ENCODE measurements at regions not wholly inside any gene's neighbourhood (a gene's known extent, or its start where the extent isn't known, plus 50 kb on each side); places are given as distances from the start of the nearest gene placed in this dataset.

DNA sequence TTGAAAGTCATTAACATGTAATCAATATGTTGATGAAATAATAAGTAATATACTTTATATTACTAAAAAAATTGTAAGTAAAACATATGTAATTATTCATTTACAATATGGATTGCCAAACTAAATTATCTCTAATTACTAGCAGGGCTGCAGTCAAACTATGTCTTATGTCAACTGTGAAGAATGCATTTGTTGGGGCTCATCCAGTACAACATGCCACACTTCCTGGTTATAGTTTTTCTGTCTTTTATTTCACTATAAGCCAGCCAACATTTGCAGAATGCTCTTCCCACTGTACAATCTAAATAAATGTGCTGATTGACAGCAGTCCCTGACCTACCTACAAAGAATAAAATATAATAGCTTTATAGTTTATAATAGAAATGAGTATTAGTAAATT, 975.4 kb upstream of the NDST4 start:
- TF ChIP-seq, protein P1, sequence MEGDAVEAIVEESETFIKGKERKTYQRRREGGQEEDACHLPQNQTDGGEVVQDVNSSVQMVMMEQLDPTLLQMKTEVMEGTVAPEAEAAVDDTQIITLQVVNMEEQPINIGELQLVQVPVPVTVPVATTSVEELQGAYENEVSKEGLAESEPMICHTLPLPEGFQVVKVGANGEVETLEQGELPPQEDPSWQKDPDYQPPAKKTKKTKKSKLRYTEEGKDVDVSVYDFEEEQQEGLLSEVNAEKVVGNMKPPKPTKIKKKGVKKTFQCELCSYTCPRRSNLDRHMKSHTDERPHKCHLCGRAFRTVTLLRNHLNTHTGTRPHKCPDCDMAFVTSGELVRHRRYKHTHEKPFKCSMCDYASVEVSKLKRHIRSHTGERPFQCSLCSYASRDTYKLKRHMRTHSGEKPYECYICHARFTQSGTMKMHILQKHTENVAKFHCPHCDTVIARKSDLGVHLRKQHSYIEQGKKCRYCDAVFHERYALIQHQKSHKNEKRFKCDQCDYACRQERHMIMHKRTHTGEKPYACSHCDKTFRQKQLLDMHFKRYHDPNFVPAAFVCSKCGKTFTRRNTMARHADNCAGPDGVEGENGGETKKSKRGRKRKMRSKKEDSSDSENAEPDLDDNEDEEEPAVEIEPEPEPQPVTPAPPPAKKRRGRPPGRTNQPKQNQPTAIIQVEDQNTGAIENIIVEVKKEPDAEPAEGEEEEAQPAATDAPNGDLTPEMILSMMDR (conservative IDR thresholded peaks at IDR 0.05) = no peak
- no peak for TF ChIP-seq ZFX (IDR thresholded peaks at IDR 0.05)

Data from C4-2B (cell line).